HCT116 (cell line): ENCODE measurements at regions not wholly inside any gene's neighbourhood (a gene's known extent, or its start where the extent isn't known, plus 50 kb on each side); places are given as distances from the start of the nearest gene placed in this dataset.
"Not testable (repeated sequence)": the region's sequence is repeated elsewhere in the genome, so short reads cannot be mapped to it uniquely, and the experiment has no call there.

Experiments used
- ATAC-seq: fragments of 200-7000 bp; cut with Tn5 transposase; 2 replicates; pipeline ENCODE4 v1.9.1; 2020; ENCODE audit warnings: mild to moderate bottlenecking, moderate library complexity
- BruUV-seq: library from RNA; stranded (reverse); fragments of 400-500 nt; replicated peaks from 2 replicates; lab custom pipeline; 2021; lab: Mats Ljungman, UMichigan
- CTCF ChIA-PET: fragments of 300-600 bp; sonication (Branson Sonifier 250); formaldehyde crosslinking; loops from one replicate; lab custom pipeline; 2021; ENCODE audit warnings: antibody characterized with exemption; lab: Charles Lee
- POLR2A ChIA-PET: fragments of 300-600, 350-600 bp; sonication (Branson Sonifier 250); formaldehyde crosslinking; loops from one replicate; lab custom pipeline; 2021; ENCODE audit warnings: antibody characterized with exemption; lab: Charles Lee
- RAD21 ChIA-PET, 2 experiments: fragments of 300-600 bp; sonication (Branson Sonifier 250); formaldehyde crosslinking; loops; one replicate each; lab custom pipeline; 2023; ENCODE audit warnings: low total read pairs in 2 of 2; ENCODE audit not compliant: uncharacterized antibody in 2 of 2, unreplicated experiment in 2 of 2, low non-redundant PET in 1 of 2; lab: Charles Lee
- DNase-seq: peaks from one replicate; pipeline ENCODE4 v3.0.0-alpha.2; 2010; ENCODE audit warnings: low read depth, low spot score
- H2AFZ ChIP-seq: fragments of 200-600 bp; shearing (Covaris generic), sonication (generic); 2 replicates; pipeline ENCODE4 v1.6.1; 2017; ENCODE audit warnings: low read depth, mixed run types, mixed read lengths, antibody characterized with exemption, low read length; ENCODE audit not compliant: poor library complexity, severe bottlenecking
- H3K27ac ChIP-seq: 2 replicates; pipeline ENCODE4 v1.5.1; 2012; ENCODE audit warnings: low read depth, low read length
- H3K27me3 ChIP-seq: fragments of 200-600 bp; sonication (generic); 2 replicates; pipeline ENCODE4 v1.6.1; 2016; ENCODE audit warnings: mixed run types, low read length, mixed read lengths; ENCODE audit not compliant: insufficient read depth
- H3K36me3 ChIP-seq, 2 experiments: fragments of 200-500 bp in 1 of 2; fragments of 200-600 bp in 1 of 2; sonication (Bioruptor generic) in 1 of 2; sonication (generic) in 1 of 2; 2 replicates each; pipeline versions ENCODE4 v1.5.1 to v1.6.1; 2014 to 2016; ENCODE audit warnings: low read length in 2 of 2, inconsistent platforms in 1 of 2, mixed read lengths in 1 of 2, mixed run types in 1 of 2; ENCODE audit not compliant: insufficient read depth in 2 of 2, control insufficient read depth in 1 of 2
- H3K4me1 ChIP-seq, 2 experiments: fragments of 200-600 bp in 1 of 2; sonication (generic) in 1 of 2; 2 replicates each; pipeline versions ENCODE4 v1.5.1 to v1.6.1; 2012 to 2017; ENCODE audit warnings: low read length in 2 of 2, inconsistent platforms in 1 of 2, mild to moderate bottlenecking in 1 of 2, mixed read lengths in 1 of 2, mixed run types in 1 of 2, moderate library complexity in 1 of 2; ENCODE audit not compliant: insufficient read depth in 2 of 2, control insufficient read depth in 1 of 2
- H3K4me2 ChIP-seq: fragments of 200-600 bp; sonication (generic); 2 replicates; pipeline ENCODE4 v1.6.1; 2017; ENCODE audit warnings: mixed run types, low read length, mixed read lengths
- H3K4me3 ChIP-seq, 2 experiments: fragments of 200-600 bp in 1 of 2; sonication (generic) in 1 of 2; replicated peaks in 1 of 2; 2 replicates each; pipeline ENCODE4 v1.5.1; 2011 to 2016; ENCODE audit warnings: low read length in 2 of 2, control low read depth in 1 of 2, low read depth in 1 of 2, mild to moderate bottlenecking in 1 of 2, mixed read lengths in 1 of 2, mixed run types in 1 of 2
- H3K79me2 ChIP-seq: fragments of 200-600 bp; sonication (generic); 2 replicates; pipeline ENCODE4 v1.6.1; 2017; ENCODE audit warnings: mild to moderate bottlenecking, mixed run types, low read length, moderate library complexity, mixed read lengths; ENCODE audit not compliant: insufficient read depth
- H3K9ac ChIP-seq: fragments of 200-600 bp; sonication (generic); 2 replicates; pipeline ENCODE4 v1.6.1; 2016; ENCODE audit warnings: low read length, mixed read lengths
- H3K9me2 ChIP-seq: fragments of 200-600 bp; sonication (generic), shearing (Covaris generic); 2 replicates; pipeline ENCODE4 v1.6.1; 2017; ENCODE audit warnings: mixed run types, mild to moderate bottlenecking, moderate library complexity; ENCODE audit not compliant: insufficient read depth
- H3K9me3 ChIP-seq, 2 experiments: fragments of 200-500 bp in 1 of 2; fragments of 200-600 bp in 1 of 2; sonication (Bioruptor generic) in 1 of 2; sonication (generic) in 1 of 2; 2 replicates each; pipeline ENCODE4 v1.6.1; 2014 to 2017; ENCODE audit warnings: low read length in 2 of 2, mixed read lengths in 2 of 2, inconsistent platforms in 1 of 2, low read depth in 1 of 2, mild to moderate bottlenecking in 1 of 2, mixed run types in 1 of 2, moderate library complexity in 1 of 2; ENCODE audit not compliant: control insufficient read depth in 1 of 2, insufficient read depth in 1 of 2
- H4K20me1 ChIP-seq: fragments of 200-600 bp; sonication (generic), shearing (Covaris generic); 2 replicates; pipeline ENCODE4 v1.6.1; 2017; ENCODE audit warnings: mixed run types, mild to moderate bottlenecking, moderate library complexity; ENCODE audit not compliant: insufficient read depth
- ATF3 ChIP-seq: IDR thresholded peaks from 2 replicates; pipeline ENCODE4 v1.6.1; 2012
- CTCF ChIP-seq, 3 experiments: fragments of 200-600 bp in 1 of 3; sonication (generic) in 1 of 3; IDR thresholded peaks in 2 of 3; conservative IDR thresholded peaks in 1 of 3; 2 replicates each; pipeline ENCODE4 v1.5.1; 2012 to 2017; ENCODE audit warnings: low read depth in 2 of 3, low read length in 2 of 3, antibody characterized with exemption in 1 of 3, borderline replicate concordance in 1 of 3, control low read depth in 1 of 3, mild to moderate bottlenecking in 1 of 3, mixed read lengths in 1 of 3, mixed run types in 1 of 3, moderate library complexity in 1 of 3; ENCODE audit not compliant: insufficient read depth in 1 of 3
- EZH2 ChIP-seq: fragments of 200-600 bp; sonication (generic); IDR thresholded peaks from 2 replicates; pipeline ENCODE4 v1.6.1; 2017; ENCODE audit warnings: antibody characterized with exemption, mixed run types
- POLR2AphosphoS5 ChIP-seq: IDR thresholded peaks from 2 replicates; pipeline ENCODE4 v1.6.1; 2011; ENCODE audit warnings: mild to moderate bottlenecking, low read depth, low read length, moderate library complexity
- REST ChIP-seq: IDR thresholded peaks from 2 replicates; pipeline ENCODE4 v1.6.1; 2012; ENCODE audit warnings: low read depth
- intact Hi-C: fragments of 100-400 bp; cut with micrococcal nuclease; formaldehyde crosslinking; loops from 2 replicates; pipeline ENCODE4 v1.10.0; 2022

GRCh38 chr4:111377880-111378279 is 755.0 kb upstream of the PITX2 start:
- BruUV-seq, RAD21 ChIA-PET, H3K4me1 ChIP-seq, H3K4me3 ChIP-seq, intact Hi-C loops, CTCF ChIA-PET, H3K9me2 ChIP-seq, H3K9ac ChIP-seq, DNase-seq, H2AFZ ChIP-seq, H4K20me1 ChIP-seq, H3K9me3 ChIP-seq, H3K36me3 ChIP-seq, H3K79me2 ChIP-seq, ATAC-seq, H3K27me3 ChIP-seq, H3K4me2 ChIP-seq, POLR2A ChIA-PET, H3K27ac ChIP-seq: not testable (repeated sequence)

- Histone ChIP-seq H3K36me3 (no peaks in the 10 kb centered on the region), H3K9ac (no peak overlapping the region), H3K79me2 (no peaks in the 10 kb centered on the region), H3K27me3 (no peaks in the 10 kb centered on the region), H4K20me1 (no peaks in the 10 kb centered on the region), H3K9me2 (no peaks in the 10 kb centered on the region), H3K4me2 (no peak overlapping the region), H3K4me3 (no peak overlapping the region), H3K4me1 (no peaks in the 10 kb centered on the region), H3K9me3 (no peaks in the 10 kb centered on the region), H3K27ac (no peak overlapping the region), H2AFZ (no peak overlapping the region)
- intact Hi-C loops, result no loop called here
- DNase-seq (no peak), ATAC-seq (no peak)
- ChIA-PET POLR2A (no interaction called here), CTCF (no interaction called here), RAD21 (no interaction called here)
- no peak for TF ChIP-seq EZH2
- BruUV-seq, result no TSS peak
Measured at GRCh38 chr4:111388561-111388960, 756.7 kb upstream of the FAM241A start.

- no peak for ATAC-seq
- no peak for TF ChIP-seq POLR2AphosphoS5
- TF ChIP-seq REST, result no peak
- TF ChIP-seq CTCF (IDR thresholded peaks at IDR 0.05 in 2 of 3, conservative IDR thresholded peaks at IDR 0.05 in 1 of 3; ENCODE audit: borderline replicate concordance in 1 of 3, insufficient read depth in 1 of 3, low read depth in 2 of 3, low read length in 2 of 3), result no peak
- TF ChIP-seq ATF3, result no peak
Measured at GRCh38 chr4:111391829-111392228, 753.4 kb upstream of the FAM241A start.

More at GRCh38 chr4:111391829-111392228, 753.4 kb upstream of the FAM241A start:
- RAD21 ChIA-PET, result no interaction called here
- no peaks in the 10 kb centered on the region for H3K27me3 ChIP-seq
- intact Hi-C loops, result no loop called here
- no peaks in the 10 kb centered on the region for H3K4me1 ChIP-seq
- no peak overlapping the region for H2AFZ ChIP-seq
- no peaks in the 10 kb centered on the region for H3K9me3 ChIP-seq
- CTCF ChIA-PET, result no interaction called here
- no peaks in the 10 kb centered on the region for H3K79me2 ChIP-seq
- no peak overlapping the region for H3K4me2 ChIP-seq
- no peak for DNase-seq
- no peaks in the 10 kb centered on the region for H3K9me2 ChIP-seq
- no peaks in the 10 kb centered on the region for H3K36me3 ChIP-seq
- H3K27ac ChIP-seq, result no peak overlapping the region
- H3K9ac ChIP-seq, result no peak overlapping the region
- H3K4me3 ChIP-seq, result no peak overlapping the region
- BruUV-seq, result no TSS peak
- POLR2A ChIA-PET, result no interaction called here
- no peaks in the 10 kb centered on the region for H4K20me1 ChIP-seq
